IMR-90 (cell line): ENCODE measurements at regions not wholly inside any gene's neighbourhood (a gene's known extent, or its start where the extent isn't known, plus 50 kb on each side); places are given as distances from the start of the nearest gene placed in this dataset.

ENCODE experiments used
- ATAC-seq: fragments of 200-7000 bp; cut with Tn5 transposase; 2 replicates; pipeline ENCODE4 v1.9.1; 2020; ENCODE audit warnings: low read depth, mild to moderate bottlenecking, moderate library complexity
- BruUV-seq: library from RNA; stranded (reverse); fragments of 400-500 nt; replicated peaks from 2 replicates; lab custom pipeline; 2021; lab: Mats Ljungman, UMichigan
- CTCF ChIA-PET: fragments of 300-600 bp; formaldehyde crosslinking; extraction: SDS; loops from one replicate; lab custom pipeline; 2021; ENCODE audit warnings: antibody characterized with exemption; lab: Yijun Ruan, JAX
- POLR2A ChIA-PET: fragments of 300-600 bp; sonication (Branson Sonifier 250); formaldehyde crosslinking; loops from one replicate; lab custom pipeline; 2022; ENCODE audit warnings: antibody characterized with exemption; ENCODE audit not compliant: unreplicated experiment; lab: Charles Lee
- DNase-seq: peaks from one replicate; pipeline ENCODE4 v3.0.0; 2013
- H2AFZ ChIP-seq: replicated peaks from 2 replicates; pipeline ENCODE3; 2013; ENCODE audit warnings: low read length, mild to moderate bottlenecking; ENCODE audit not compliant: poor library complexity
- H2AK5ac ChIP-seq: 2 replicates; pipeline ENCODE4 v1.6.1; 2013; ENCODE audit warnings: low read depth, low read length, inconsistent platforms
- H2AK9ac ChIP-seq: replicated peaks from 2 replicates; pipeline ENCODE3; 2013; ENCODE audit warnings: mild to moderate bottlenecking, low read depth, low read length, moderate library complexity; ENCODE audit not compliant: poor library complexity
- H2BK120ac ChIP-seq: 2 replicates; pipeline ENCODE4 v1.6.1; 2013; ENCODE audit warnings: low read depth, low read length, inconsistent platforms
- H2BK15ac ChIP-seq: 3 replicates; pipeline ENCODE4 v1.6.1; 2013; ENCODE audit warnings: low read depth, low read length, inconsistent platforms
- H2BK20ac ChIP-seq: 2 replicates; pipeline ENCODE4 v1.6.1; 2013; ENCODE audit warnings: low read depth, mild to moderate bottlenecking, inconsistent platforms, low read length, moderate library complexity
- H2BK5ac ChIP-seq: 2 replicates; pipeline ENCODE4 v1.6.1; 2013; ENCODE audit warnings: mild to moderate bottlenecking, low read depth, low read length, inconsistent platforms; ENCODE audit not compliant: poor library complexity, severe bottlenecking
- H3K14ac ChIP-seq: replicated peaks from 2 replicates; pipeline ENCODE4 v1.6.1; 2013; ENCODE audit warnings: low read depth, low read length, inconsistent platforms
- H3K18ac ChIP-seq: 2 replicates; pipeline ENCODE4 v1.6.1; 2013; ENCODE audit warnings: low read depth, low read length, control low read depth
- H3K23ac ChIP-seq: 2 replicates; pipeline ENCODE4 v1.6.1; 2013; ENCODE audit warnings: low read depth, low read length, inconsistent platforms
- H3K27ac ChIP-seq: 2 replicates; pipeline ENCODE4 v1.5.1; 2013; ENCODE audit warnings: mild to moderate bottlenecking, control low read depth, low read length; ENCODE audit not compliant: insufficient read depth
- H3K27me3 ChIP-seq: 2 replicates; pipeline ENCODE4 v1.6.1; 2013; ENCODE audit warnings: low read length; ENCODE audit not compliant: control insufficient read depth, insufficient read depth
- H3K36me3 ChIP-seq: 2 replicates; pipeline ENCODE4 v1.6.1; 2013; ENCODE audit warnings: low read length, mixed read lengths; ENCODE audit not compliant: control insufficient read depth, insufficient read depth
- H3K4ac ChIP-seq: 2 replicates; pipeline ENCODE4 v1.6.1; 2013; ENCODE audit warnings: low read depth, low read length, inconsistent platforms
- H3K4me1 ChIP-seq: 2 replicates; pipeline ENCODE4 v1.6.1; 2013; ENCODE audit warnings: low read length, mixed read lengths; ENCODE audit not compliant: control insufficient read depth, insufficient read depth
- H3K4me2 ChIP-seq: 2 replicates; pipeline ENCODE4 v1.6.1; 2013; ENCODE audit warnings: low read depth, mild to moderate bottlenecking, control low read depth, low read length, moderate library complexity
- H3K4me3 ChIP-seq: 2 replicates; pipeline ENCODE4 v1.5.1; 2013; ENCODE audit warnings: low read depth, mild to moderate bottlenecking, control low read depth, low read length, moderate library complexity; ENCODE audit not compliant: insufficient read depth
- H3K56ac ChIP-seq: 2 replicates; pipeline ENCODE4 v1.6.1; 2013; ENCODE audit warnings: low read length, inconsistent platforms; ENCODE audit not compliant: insufficient read depth; ENCODE audit errors: extremely low read depth
- H3K79me1 ChIP-seq, 2 experiments: 2 replicates each; pipeline ENCODE4 v1.6.1; 2013; ENCODE audit warnings: low read length in 2 of 2, inconsistent platforms in 1 of 2, low read depth in 1 of 2
- H3K9ac ChIP-seq: 2 replicates; pipeline ENCODE4 v1.6.1; 2013; ENCODE audit warnings: low read depth, low read length, control low read depth
- H3K9me1 ChIP-seq: 2 replicates; pipeline ENCODE4 v1.6.1; 2013; ENCODE audit warnings: low read length, inconsistent platforms; ENCODE audit not compliant: insufficient read depth
- H3K9me3 ChIP-seq: 2 replicates; pipeline ENCODE4 v1.6.1; 2013; ENCODE audit warnings: low read length; ENCODE audit not compliant: control insufficient read depth, insufficient read depth
- H4K20me1 ChIP-seq: 2 replicates; pipeline ENCODE4 v1.6.1; 2013; ENCODE audit warnings: low read length, inconsistent platforms; ENCODE audit not compliant: insufficient read depth
- H4K5ac ChIP-seq: 2 replicates; pipeline ENCODE4 v1.6.1; 2013; ENCODE audit warnings: mild to moderate bottlenecking, low read depth, low read length, control low read depth
- H4K8ac ChIP-seq, 2 experiments: 2 replicates each; pipeline ENCODE4 v1.6.1; 2013; ENCODE audit warnings: low read depth in 2 of 2, low read length in 2 of 2, control low read depth in 1 of 2, inconsistent platforms in 1 of 2
- H4K91ac ChIP-seq: 2 replicates; pipeline ENCODE4 v1.6.1; 2013; ENCODE audit warnings: low read depth, low read length, inconsistent platforms; ENCODE audit not compliant: insufficient read depth
- BHLHE40 ChIP-seq: fragments of 150-350 bp; IDR thresholded peaks from 2 replicates; pipeline ENCODE4 v1.6.1; 2016; ENCODE audit warnings: mild to moderate bottlenecking, low read depth, low read length
- CEBPB ChIP-seq: IDR thresholded peaks from 2 replicates; pipeline ENCODE4 v1.6.1; 2012; ENCODE audit warnings: low read depth, low read length, improper control_type of control experiment
- CHD1 ChIP-seq: IDR thresholded peaks from 2 replicates; pipeline ENCODE4 v1.6.1; 2012; ENCODE audit warnings: low read depth, low read length, improper control_type of control experiment
- CTCF ChIP-seq: conservative IDR thresholded peaks from 2 replicates; pipeline ENCODE4 v1.5.1; 2012; ENCODE audit warnings: mild to moderate bottlenecking, low read depth, low read length, improper control_type of control experiment
- ELK1 ChIP-seq: fragments of 150-350 bp; IDR thresholded peaks from 2 replicates; pipeline ENCODE4 v1.6.1; 2016; ENCODE audit warnings: low read depth, mild to moderate bottlenecking, low read length, moderate library complexity, borderline replicate concordance
- FOS ChIP-seq: fragments of 150-350 bp; IDR thresholded peaks from 2 replicates; pipeline ENCODE4 v1.6.1; 2016; ENCODE audit warnings: low read depth, low read length
- MAFK ChIP-seq: IDR thresholded peaks from 2 replicates; pipeline ENCODE4 v1.6.1; 2012; ENCODE audit warnings: low read depth, low read length, improper control_type of control experiment
- MAZ ChIP-seq: IDR thresholded peaks from 2 replicates; pipeline ENCODE4 v1.6.1; 2012; ENCODE audit warnings: low read depth, mild to moderate bottlenecking, low read length, improper control_type of control experiment, moderate library complexity, borderline replicate concordance
- MXI1 ChIP-seq: IDR thresholded peaks from 2 replicates; pipeline ENCODE4 v1.6.1; 2012; ENCODE audit warnings: low read depth, mild to moderate bottlenecking, low read length, moderate library complexity, borderline replicate concordance
- NFE2L2 ChIP-seq: fragments of 150-350 bp; IDR thresholded peaks from 2 replicates; pipeline ENCODE4 v1.6.1; 2016; ENCODE audit warnings: low read depth, mild to moderate bottlenecking, low read length
- POLR2A ChIP-seq: IDR thresholded peaks from 2 replicates; pipeline ENCODE4 v1.6.1; 2012; ENCODE audit warnings: mild to moderate bottlenecking, low read depth, low read length
- RAD21 ChIP-seq: IDR thresholded peaks from 2 replicates; pipeline ENCODE4 v1.6.1; 2012; ENCODE audit warnings: low read length, improper control_type of control experiment
- RCOR1 ChIP-seq: IDR thresholded peaks from 2 replicates; pipeline ENCODE4 v1.6.1; 2012; ENCODE audit warnings: mild to moderate bottlenecking, low read length, improper control_type of control experiment; ENCODE audit not compliant: insufficient replicate concordance
- RFX5 ChIP-seq: IDR thresholded peaks from 2 replicates; pipeline ENCODE4 v1.8.0; 2012; ENCODE audit warnings: low read depth, mild to moderate bottlenecking, low read length, moderate library complexity
- SMC3 ChIP-seq: fragments of 150-350 bp; IDR thresholded peaks from 2 replicates; pipeline ENCODE4 v1.6.1; 2016; ENCODE audit warnings: low read depth, mild to moderate bottlenecking, antibody characterized with exemption, low read length, moderate library complexity
- USF2 ChIP-seq: fragments of 150-350 bp; IDR thresholded peaks from 2 replicates; pipeline ENCODE4 v1.6.1; 2017; ENCODE audit warnings: mild to moderate bottlenecking, antibody characterized with exemption, low read length, low read depth
- WGBS, 2 experiments: methylation state at CpG; one replicate each; pipeline versions ENCODE4 v1.1.5 to v1.1.7; 2013; ENCODE audit warnings: missing lambda C conversion rate in 2 of 2; ENCODE audit not compliant: insufficient read length in 1 of 2; ENCODE audit errors: extremely low coverage in 2 of 2; 5-methylcytosine and 5-hydroxymethylcytosine counted together
- dilution Hi-C: fragments of 300-500 bp; cut with HindIII; formaldehyde crosslinking; loops from one replicate; pipeline ENCODE4 v1.14.3; 2018; ENCODE audit warnings: low sequenced_read_pairs; ENCODE audit not compliant: unreplicated experiment
- in situ Hi-C: fragments of 300-500 bp; cut with MboI; formaldehyde crosslinking; loops from 3 replicates; pipeline ENCODE4 v1.14.3; 2019; ENCODE audit warnings: low sequenced_read_pairs, inconsistent platforms, mixed read lengths
- intact Hi-C: fragments of 100-400 bp; cut with micrococcal nuclease; formaldehyde crosslinking; loops from 2 replicates; pipeline ENCODE4 v1.10.0; 2022

GRCh38 chr3:176491084-176491483 is 706.2 kb downstream of the TBL1XR1 start:
- CTCF ChIA-PET: no interaction called here
- H3K9me3 ChIP-seq: no peaks in the 10 kb centered on the region
- H3K4me3 ChIP-seq: no peak overlapping the region
- H3K79me1 ChIP-seq: no peaks in the 10 kb centered on the region
- H3K4ac ChIP-seq: no peak overlapping the region
- no peak overlapping the region for H3K56ac ChIP-seq
- H3K14ac ChIP-seq: no peak overlapping the region
- POLR2A ChIA-PET: no interaction called here
- no peak overlapping the region for H2BK5ac ChIP-seq
- H4K20me1 ChIP-seq: no peaks in the 10 kb centered on the region
- no peaks in the 10 kb centered on the region for H3K9me1 ChIP-seq
- no peak overlapping the region for H2BK20ac ChIP-seq
- no CpG with 5 or more reads among the region's 3 CpGs for WGBS, 2 experiments
- ATAC-seq (no peak), DNase-seq (no peak)
- intact Hi-C loops: no loop called here
- no peak overlapping the region for H2BK15ac ChIP-seq
- no peak overlapping the region for H2AK5ac ChIP-seq
- TF ChIP-seq CTCF (no peak), FOS (no peak), MAZ (no peak), RFX5 (no peak), MXI1 (no peak), CEBPB (no peak), BHLHE40 (no peak), MAFK (no peak), POLR2A (no peak), NFE2L2 (no peak), USF2 (no peak), RAD21 (no peak), SMC3 (no peak), RCOR1 (no peak), ELK1 (no peak), CHD1 (no peak)
- H4K91ac ChIP-seq: no peak overlapping the region
- no peak overlapping the region for H3K23ac ChIP-seq
- no peak overlapping the region for H3K18ac ChIP-seq
- no peaks in the 10 kb centered on the region for H3K4me1 ChIP-seq
- in situ Hi-C loops: no loop called here
- H3K27me3 ChIP-seq: no peaks in the 10 kb centered on the region
- H2BK120ac ChIP-seq: no peak overlapping the region
- no peak overlapping the region for H4K8ac ChIP-seq
- BruUV-seq: no TSS peak
- H3K9ac ChIP-seq: no peak overlapping the region
- H2AFZ ChIP-seq: no peak overlapping the region
- no peak overlapping the region for H4K5ac ChIP-seq
- no peak overlapping the region for H3K27ac ChIP-seq
- no peak overlapping the region for H2AK9ac ChIP-seq
- dilution Hi-C loops: no loop called here
- H3K36me3 ChIP-seq: no peaks in the 10 kb centered on the region
- H3K4me2 ChIP-seq: no peak overlapping the region
